ENCODE measurements at regions not wholly inside any gene's neighbourhood (a gene's known extent, or its start where the extent isn't known, plus 50 kb on each side); places are given as distances from the start of the nearest gene placed in this dataset.

- in situ Hi-C loops (cut with MboI), result no loop called here
- TF ChIP-seq EZH2phosphoT487 (IDR thresholded peaks at IDR 0.05; ENCODE audit: insufficient read depth, low read depth) (no peak), EZH2 (IDR thresholded peaks at IDR 0.05; ENCODE audit: insufficient read depth, poor library complexity, severe bottlenecking) (no peak)
These were observed 235.4 kb upstream of the RIOK2 start for GRCh38 chr5:97418462-97418861.

GRCh38 chr5:97420646-97421045 lies 237.6 kb upstream of the RIOK2 start:
- no peak overlapping the region for H3K4me2 ChIP-seq (ENCODE audit: unreplicated experiment)
- H3K4me3 ChIP-seq, result no peak overlapping the region
- H3F3A ChIP-seq (ENCODE audit: insufficient read depth), result no peaks in the 10 kb centered on the region
- 37 to 65% methylated on average over 1 of the region's 1 CpG for WGBS, 2 experiments (ENCODE audit: low coverage in 1 of 2, low lambda C conversion rate in 2 of 2, missing lambda C conversion rate in 2 of 2)
- no peak for TF ChIP-seq EZH2 (IDR thresholded peaks at IDR 0.05; ENCODE audit: insufficient read depth, poor library complexity, severe bottlenecking)
- TF ChIP-seq EZH2phosphoT487 (IDR thresholded peaks at IDR 0.05; ENCODE audit: insufficient read depth, low read depth), result no peak
- in situ Hi-C loops (cut with MboI), result no loop called here
- H3K36me3 ChIP-seq (ENCODE audit: low read depth), result no peaks in the 10 kb centered on the region
- H3K9me2 ChIP-seq (ENCODE audit: insufficient read depth), result no peaks in the 10 kb centered on the region
- H3K9ac ChIP-seq, result no peak overlapping the region
- H3K4me1 ChIP-seq (ENCODE audit: insufficient read depth), result no peaks in the 10 kb centered on the region
- H2AFZ ChIP-seq, result no peak overlapping the region
- H3K9me3 ChIP-seq (ENCODE audit: low read depth), result no peaks in the 10 kb centered on the region
- no peak for DNase-seq
- no peak overlapping the region for H3K27ac ChIP-seq
- no peaks in the 10 kb centered on the region for H4K20me1 ChIP-seq (ENCODE audit: insufficient read depth)
- no peaks in the 10 kb centered on the region for H3K27me3 ChIP-seq (replicated peaks; ENCODE audit: insufficient read depth)
- H3K79me2 ChIP-seq (ENCODE audit: insufficient read depth), result no peaks in the 10 kb centered on the region

More at GRCh38 chr5:97418462-97418861, 235.4 kb upstream of the RIOK2 start:
- Histone ChIP-seq H4K20me1 (ENCODE audit: insufficient read depth) (no peaks in the 10 kb centered on the region), H3K9ac (no peak overlapping the region), H3K9me2 (ENCODE audit: insufficient read depth) (no peaks in the 10 kb centered on the region), H3K27me3 (replicated peaks; ENCODE audit: insufficient read depth) (no peaks in the 10 kb centered on the region), H3K4me3 (no peak overlapping the region), H3K4me1 (ENCODE audit: insufficient read depth) (no peaks in the 10 kb centered on the region), H2AFZ (no peak overlapping the region), H3K79me2 (ENCODE audit: insufficient read depth) (no peaks in the 10 kb centered on the region), H3F3A (ENCODE audit: insufficient read depth) (no peaks in the 10 kb centered on the region), H3K36me3 (ENCODE audit: low read depth) (no peaks in the 10 kb centered on the region), H3K9me3 (ENCODE audit: low read depth) (no peaks in the 10 kb centered on the region), H3K4me2 (ENCODE audit: unreplicated experiment) (no peak overlapping the region), H3K27ac (no peak overlapping the region)
- 33 to 46% methylated on average over 1 of the region's 1 CpG for WGBS, 2 experiments (ENCODE audit: low coverage in 1 of 2, low lambda C conversion rate in 2 of 2, missing lambda C conversion rate in 2 of 2)
- no peak for DNase-seq

- no peaks in the 10 kb centered on the region for H3K27me3 ChIP-seq (replicated peaks; ENCODE audit: insufficient read depth)
- H3K36me3 ChIP-seq (ENCODE audit: low read depth), result no peaks in the 10 kb centered on the region
- no peaks in the 10 kb centered on the region for H3K9me2 ChIP-seq (ENCODE audit: insufficient read depth)
- H3K4me3 ChIP-seq, result no peak overlapping the region
- no peak overlapping the region for H3K4me2 ChIP-seq (ENCODE audit: unreplicated experiment)
- no peak for DNase-seq
- no peaks in the 10 kb centered on the region for H3K9me3 ChIP-seq (ENCODE audit: low read depth)
- H3K79me2 ChIP-seq (ENCODE audit: insufficient read depth), result no peaks in the 10 kb centered on the region
- in situ Hi-C loops (cut with MboI), result no loop called here
- no peak overlapping the region for H2AFZ ChIP-seq
- no peaks in the 10 kb centered on the region for H4K20me1 ChIP-seq (ENCODE audit: insufficient read depth)
- no peaks in the 10 kb centered on the region for H3F3A ChIP-seq (ENCODE audit: insufficient read depth)
- no peak overlapping the region for H3K9ac ChIP-seq
- TF ChIP-seq EZH2phosphoT487 (IDR thresholded peaks at IDR 0.05; ENCODE audit: insufficient read depth, low read depth), result no peak
- no peak for TF ChIP-seq EZH2 (IDR thresholded peaks at IDR 0.05; ENCODE audit: insufficient read depth, poor library complexity, severe bottlenecking)
- no peaks in the 10 kb centered on the region for H3K4me1 ChIP-seq (ENCODE audit: insufficient read depth)
- WGBS, 2 experiments (ENCODE audit: low coverage in 1 of 2, low lambda C conversion rate in 2 of 2, missing lambda C conversion rate in 2 of 2), result 49 to 50% methylated on average over 3 of the region's 3 CpGs
- H3K27ac ChIP-seq, result no peak overlapping the region
These were observed 239.6 kb upstream of the RIOK2 start for GRCh38 chr5:97422678-97423077.

- in situ Hi-C loops (cut with MboI), result no loop called here
- Histone ChIP-seq H3K4me3 (no peak overlapping the region), H3K27ac (no peak overlapping the region), H3K9ac (no peak overlapping the region), H3F3A (ENCODE audit: insufficient read depth) (no peaks in the 10 kb centered on the region), H3K36me3 (ENCODE audit: low read depth) (no peaks in the 10 kb centered on the region), H3K9me2 (ENCODE audit: insufficient read depth) (no peaks in the 10 kb centered on the region), H4K20me1 (ENCODE audit: insufficient read depth) (no peaks in the 10 kb centered on the region), H3K4me2 (ENCODE audit: unreplicated experiment) (no peak overlapping the region), H3K79me2 (ENCODE audit: insufficient read depth) (no peaks in the 10 kb centered on the region), H2AFZ (no peak overlapping the region), H3K9me3 (ENCODE audit: low read depth) (no peaks in the 10 kb centered on the region), H3K27me3 (replicated peaks; ENCODE audit: insufficient read depth) (no peaks in the 10 kb centered on the region), H3K4me1 (ENCODE audit: insufficient read depth) (no peaks in the 10 kb centered on the region)
- WGBS, 2 experiments (ENCODE audit: low coverage in 1 of 2, low lambda C conversion rate in 2 of 2, missing lambda C conversion rate in 2 of 2), result 77 to 79% methylated on average over 4 of the region's 4 CpGs
- no peak for TF ChIP-seq EZH2phosphoT487 (IDR thresholded peaks at IDR 0.05; ENCODE audit: insufficient read depth, low read depth)
- TF ChIP-seq EZH2 (IDR thresholded peaks at IDR 0.05; ENCODE audit: insufficient read depth, poor library complexity, severe bottlenecking), result no peak
- peak; percentile 33 for DNase-seq
These were observed 242.5 kb upstream of the RIOK2 start for GRCh38 chr5:97425511-97425910.

- Histone ChIP-seq H3K36me3 (ENCODE audit: low read depth) (no peaks in the 10 kb centered on the region), H3K9ac (no peak overlapping the region), H3K4me2 (ENCODE audit: unreplicated experiment) (no peak overlapping the region), H3K27me3 (replicated peaks; ENCODE audit: insufficient read depth) (no peaks in the 10 kb centered on the region), H3K79me2 (ENCODE audit: insufficient read depth) (no peaks in the 10 kb centered on the region), H4K20me1 (ENCODE audit: insufficient read depth) (no peaks in the 10 kb centered on the region), H3K4me3 (no peak overlapping the region), H2AFZ (no peak overlapping the region), H3F3A (ENCODE audit: insufficient read depth) (no peaks in the 10 kb centered on the region), H3K4me1 (ENCODE audit: insufficient read depth) (no peaks in the 10 kb centered on the region), H3K27ac (no peak overlapping the region), H3K9me2 (ENCODE audit: insufficient read depth) (no peaks in the 10 kb centered on the region), H3K9me3 (ENCODE audit: low read depth) (no peaks in the 10 kb centered on the region)
- TF ChIP-seq EZH2 (IDR thresholded peaks at IDR 0.05; ENCODE audit: insufficient read depth, poor library complexity, severe bottlenecking) (no peak), EZH2phosphoT487 (IDR thresholded peaks at IDR 0.05; ENCODE audit: insufficient read depth, low read depth) (no peak)
- WGBS, 2 experiments (ENCODE audit: low coverage in 1 of 2, low lambda C conversion rate in 2 of 2, missing lambda C conversion rate in 2 of 2), result 76 to 78% methylated on average over 2 of the region's 2 CpGs
- in situ Hi-C loops (cut with MboI), result no loop called here
- DNase-seq, result no peak
These were observed 244.2 kb upstream of the RIOK2 start for GRCh38 chr5:97427235-97427634.

Measured in GM23248 (cell line).